ENCODE measurements at regions not wholly inside any gene's neighbourhood (a gene's known extent, or its start where the extent isn't known, plus 50 kb on each side); places are given as distances from the start of the nearest gene placed in this dataset.

DNA sequence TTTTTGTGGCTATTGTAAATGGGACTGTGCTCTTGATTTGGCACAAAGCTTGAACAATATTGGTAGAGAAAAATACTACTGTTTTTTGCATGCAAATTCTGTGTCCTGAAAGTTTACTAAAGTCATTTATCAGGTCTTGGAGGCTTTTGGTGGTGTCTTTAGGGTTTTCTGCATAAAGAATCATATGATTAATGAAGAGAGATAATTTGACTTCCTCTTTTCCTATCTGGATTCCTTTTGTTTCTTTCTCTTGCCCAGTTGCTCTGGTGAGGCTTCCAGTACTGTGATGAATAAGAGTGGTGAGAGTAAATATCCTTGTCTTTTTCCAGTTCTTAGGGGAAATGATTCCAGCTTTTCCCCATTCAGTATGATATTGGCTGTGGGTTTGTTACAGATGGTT, 1166.7 kb downstream of the NCAM2 start:
- Histone ChIP-seq H2AK5ac (ENCODE audit: low read depth, low read length) (no peak overlapping the region), H2BK15ac (ENCODE audit: low read length) (no peak overlapping the region), H3K4me2 (ENCODE audit: insufficient read depth in 1 of 2, low read depth in 2 of 2, low read length in 2 of 2) (no peak overlapping the region), H4K5ac (ENCODE audit: insufficient read length, low read depth, low read length) (no peak overlapping the region), H3K4me1 (replicated peaks in 1 of 4; ENCODE audit: control insufficient read depth in 3 of 4, insufficient read depth in 4 of 4, low read length in 3 of 4) (no peaks in the 10 kb centered on the region), H4K8ac (ENCODE audit: extremely low read depth, insufficient read depth, low read length) (no peak overlapping the region), H3K79me1 (ENCODE audit: low read depth, low read length) (no peaks in the 10 kb centered on the region), H3K27me3 (replicated peaks in 1 of 4; ENCODE audit: control insufficient read depth in 3 of 4, extremely low read depth in 1 of 4, insufficient read depth in 3 of 4, low read length in 3 of 4) (no peaks in the 10 kb centered on the region), H4K20me1 (replicated peaks in 1 of 2; ENCODE audit: control insufficient read depth in 1 of 2, insufficient read depth in 2 of 2, low read length in 2 of 2) (no peaks in the 10 kb centered on the region), H2BK20ac (ENCODE audit: low read length) (no peak overlapping the region), H4K91ac (replicated peaks; ENCODE audit: insufficient read length, low read length) (no peak overlapping the region), H2AFZ (ENCODE audit: low read length) (no peak overlapping the region), H3K23ac (ENCODE audit: insufficient read length) (no peak overlapping the region), H3K27ac (ENCODE audit: low read depth, low read length) (no peak overlapping the region), H3K36me3 (ENCODE audit: control insufficient read depth in 2 of 4, insufficient read depth in 4 of 4, low read length in 3 of 4) (no peaks in the 10 kb centered on the region; a peak in 1 of 8 replicates), H3K18ac (ENCODE audit: extremely low read depth, low read length) (no peak overlapping the region), H3K4ac (replicated peaks; ENCODE audit: insufficient read length, low read depth, low read length) (no peak overlapping the region), H3K9me3 (ENCODE audit: insufficient read depth in 2 of 2, low read depth in 1 of 2, low read length in 1 of 2) (peaks cover 2 to 6% of the 10 kb centered on the region in 2 experiments; a peak in 3 of 4 replicates), H3K23me2 (ENCODE audit: low read depth, low read length) (no peaks in the 10 kb centered on the region), H2BK120ac (replicated peaks; ENCODE audit: low read depth, low read length) (no peak overlapping the region), H2BK12ac (ENCODE audit: low read depth, low read length) (no peak overlapping the region), H2BK5ac (ENCODE audit: low read depth, low read length) (no peak overlapping the region), H3K56ac (replicated peaks; ENCODE audit: insufficient read length, low read depth, low read length) (no peak overlapping the region), H3K4me3 (ENCODE audit: extremely low read depth in 1 of 4, insufficient read depth in 2 of 4, low read depth in 3 of 4, low read length in 4 of 4) (no peak overlapping the region), H3K79me2 (ENCODE audit: control insufficient read depth in 1 of 2, insufficient read depth in 2 of 2, low read length in 2 of 2) (no peaks in the 10 kb centered on the region), H3K14ac (ENCODE audit: insufficient read length) (no peak overlapping the region), H3K9ac (replicated peaks in 1 of 4; ENCODE audit: extremely low read depth in 1 of 4, low read depth in 3 of 4, low read length in 3 of 4) (no peak overlapping the region)
- ChIA-PET POLR2A (ENCODE audit: partially characterized antibody) (no interaction called here), CTCF (ENCODE audit: partially characterized antibody) (interaction anchor here (0.8 kb wide), 1 partner anchor 273 kb away, joined by 4 read pairs; no protein-coding TSS in a partner anchor)
- DNase-seq (ENCODE audit: low read depth in 1 of 2, low spot score in 2 of 2) (no peak), FAIRE-seq (no peak)
- no peak for TF ChIP-seq CHD2 (IDR thresholded peaks at IDR 0.05; ENCODE audit: low read length)

All from H1 (cell line).